A673 (cell line): ENCODE measurements at regions not wholly inside any gene's neighbourhood (a gene's known extent, or its start where the extent isn't known, plus 50 kb on each side); places are given as distances from the start of the nearest gene placed in this dataset.

Source experiments
- CTCF ChIP-seq: fragments of 300-800, 200-600 bp; sonication (generic); conservative IDR thresholded peaks from 2 replicates; pipeline ENCODE4 v1.5.1; 2017; ENCODE audit warnings: low read depth, mild to moderate bottlenecking, antibody characterized with exemption, low read length, moderate library complexity, mixed read lengths
- EZH2 ChIP-seq: fragments of 200-600 bp; sonication (generic); IDR thresholded peaks from 2 replicates; pipeline ENCODE4 v1.6.1; 2017; ENCODE audit warnings: borderline replicate concordance, low read depth, mild to moderate bottlenecking, mixed read lengths, antibody characterized with exemption, low read length; ENCODE audit not compliant: poor library complexity, severe bottlenecking

GRCh38 chr3:64908251-64908685 is 220.5 kb upstream of the ADAMTS9 start:
- TF ChIP-seq CTCF (no peak), EZH2 (no peak)
